A673 (cell line): ENCODE measurements at regions not wholly inside any gene's neighbourhood (a gene's known extent, or its start where the extent isn't known, plus 50 kb on each side); places are given as distances from the start of the nearest gene placed in this dataset.

ENCODE experiments used
- EZH2 ChIP-seq: fragments of 200-600 bp; sonication (generic); IDR thresholded peaks from 2 replicates; pipeline ENCODE4 v1.6.1; 2017; ENCODE audit warnings: borderline replicate concordance, low read depth, mild to moderate bottlenecking, mixed read lengths, antibody characterized with exemption, low read length; ENCODE audit not compliant: poor library complexity, severe bottlenecking
- TF ChIP-seq, protein P1 (sequence below): fragments of 300-800, 200-600 bp; sonication (generic); conservative IDR thresholded peaks from 2 replicates; pipeline ENCODE4 v1.5.1; 2017; ENCODE audit warnings: low read depth, mild to moderate bottlenecking, antibody characterized with exemption, low read length, moderate library complexity, mixed read lengths

DNA sequence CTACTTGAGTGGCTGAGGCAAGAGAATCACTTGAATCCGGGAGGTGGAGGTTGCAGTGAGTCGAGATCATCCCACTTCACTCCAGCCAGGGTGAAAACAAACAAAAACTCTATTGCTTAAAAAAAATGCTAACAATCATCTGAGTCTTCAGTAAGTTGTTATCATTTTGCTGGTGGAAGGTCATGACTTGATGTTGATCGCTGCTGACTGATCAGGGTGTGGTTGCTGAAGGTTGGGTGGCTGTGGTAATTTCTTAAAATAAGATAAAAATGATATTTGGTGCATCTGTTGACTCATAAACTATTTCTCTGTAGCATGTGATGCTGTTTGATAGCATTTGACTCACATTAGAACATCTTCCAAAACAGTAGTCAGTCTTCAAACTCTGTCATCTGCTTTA lies 349.4 kb upstream of the PAPPA start:
- TF ChIP-seq, protein P1, sequence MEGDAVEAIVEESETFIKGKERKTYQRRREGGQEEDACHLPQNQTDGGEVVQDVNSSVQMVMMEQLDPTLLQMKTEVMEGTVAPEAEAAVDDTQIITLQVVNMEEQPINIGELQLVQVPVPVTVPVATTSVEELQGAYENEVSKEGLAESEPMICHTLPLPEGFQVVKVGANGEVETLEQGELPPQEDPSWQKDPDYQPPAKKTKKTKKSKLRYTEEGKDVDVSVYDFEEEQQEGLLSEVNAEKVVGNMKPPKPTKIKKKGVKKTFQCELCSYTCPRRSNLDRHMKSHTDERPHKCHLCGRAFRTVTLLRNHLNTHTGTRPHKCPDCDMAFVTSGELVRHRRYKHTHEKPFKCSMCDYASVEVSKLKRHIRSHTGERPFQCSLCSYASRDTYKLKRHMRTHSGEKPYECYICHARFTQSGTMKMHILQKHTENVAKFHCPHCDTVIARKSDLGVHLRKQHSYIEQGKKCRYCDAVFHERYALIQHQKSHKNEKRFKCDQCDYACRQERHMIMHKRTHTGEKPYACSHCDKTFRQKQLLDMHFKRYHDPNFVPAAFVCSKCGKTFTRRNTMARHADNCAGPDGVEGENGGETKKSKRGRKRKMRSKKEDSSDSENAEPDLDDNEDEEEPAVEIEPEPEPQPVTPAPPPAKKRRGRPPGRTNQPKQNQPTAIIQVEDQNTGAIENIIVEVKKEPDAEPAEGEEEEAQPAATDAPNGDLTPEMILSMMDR: no peak
- no peak for TF ChIP-seq EZH2
